HG03460 (cell line): ENCODE measurements at regions not wholly inside any gene's neighbourhood (a gene's known extent, or its start where the extent isn't known, plus 50 kb on each side); places are given as distances from the start of the nearest gene placed in this dataset.

Source experiments
- ATAC-seq: cut with Tn5 transposase; IDR thresholded peaks from one replicate; pipeline ENCODE4 v1.9.1; 2021; ENCODE audit not compliant: unreplicated experiment

DNA sequence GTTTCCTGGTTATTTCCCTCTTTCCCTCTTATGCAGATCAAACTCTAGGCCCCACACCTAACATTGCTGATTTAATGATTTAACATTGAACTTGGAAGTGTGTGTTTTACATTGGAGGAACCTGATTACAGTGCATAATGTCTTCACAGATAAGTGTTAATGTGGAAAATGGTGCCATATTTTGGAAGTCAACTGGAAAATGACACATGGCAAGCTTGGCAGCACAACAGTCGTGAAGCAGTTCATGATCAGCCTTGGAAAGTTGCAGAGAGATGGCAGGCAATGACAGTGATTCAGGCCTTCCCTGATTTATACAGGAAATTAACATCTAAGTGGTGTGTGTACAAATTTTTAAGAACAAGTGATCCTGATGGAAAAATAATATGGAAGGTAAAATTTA lies 80.0 kb upstream of the CTNND2 start:
- ATAC-seq: no peak

- no peak for ATAC-seq
Measured at GRCh38 chr5:11981986-11982385, 77.7 kb upstream of the CTNND2 start.

DNA sequence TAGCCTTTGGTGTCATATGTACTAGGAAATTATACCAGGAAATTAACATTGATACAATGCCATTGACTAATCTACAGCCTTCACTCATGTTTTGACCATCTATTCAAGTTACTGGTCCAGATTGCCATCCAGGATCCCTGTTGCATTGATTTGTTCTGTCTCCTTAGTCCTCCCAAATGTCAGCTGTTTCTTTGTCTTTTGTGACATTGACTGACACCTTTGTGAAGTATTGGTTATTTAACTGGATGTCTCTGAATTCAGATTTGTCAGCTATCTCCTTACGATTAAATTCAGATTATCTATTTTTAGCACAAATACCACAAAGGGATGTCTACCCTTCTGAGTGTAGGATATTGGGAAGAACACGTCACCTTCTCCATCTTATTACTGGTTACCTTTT lies 73.7 kb upstream of the CTNND2 start:
- no peak for ATAC-seq

- no peak for ATAC-seq
Measured at GRCh38 chr5:11973469-11973868, 69.2 kb upstream of the CTNND2 start.

GRCh38 chr5:11963227-11963626 lies 59.0 kb upstream of the CTNND2 start:
- no peak for ATAC-seq

DNA sequence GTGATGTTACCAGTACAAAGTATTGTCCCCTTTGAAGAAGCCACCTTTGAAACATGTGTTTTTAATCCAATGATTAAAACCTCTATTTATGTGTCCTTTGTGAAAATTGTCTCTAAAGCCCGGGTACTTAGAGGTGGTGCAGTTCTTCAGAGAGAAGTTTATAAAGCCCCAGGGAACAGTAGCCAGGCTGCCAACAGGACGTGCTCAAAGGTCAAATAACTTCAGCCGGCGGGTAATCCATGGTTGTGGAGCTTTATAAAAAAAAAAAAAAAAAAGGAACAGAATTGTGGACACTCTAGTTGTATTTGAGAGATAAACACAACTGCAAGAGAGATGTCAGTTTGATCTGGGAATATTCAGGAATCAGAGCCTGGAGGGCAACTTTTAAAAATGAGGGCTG lies 57.9 kb upstream of the CTNND2 start:
- ATAC-seq: no peak

- no peak for ATAC-seq
Measured at GRCh38 chr5:11958321-11958720, 54.1 kb upstream of the CTNND2 start.

- ATAC-seq: no peak
Measured at GRCh38 chr5:11955331-11955730, 51.1 kb upstream of the CTNND2 start.
